GM18873 (cell line): ENCODE measurements at regions not wholly inside any gene's neighbourhood (a gene's known extent, or its start where the extent isn't known, plus 50 kb on each side); places are given as distances from the start of the nearest gene placed in this dataset.
"Not testable (repeated sequence)": the region's sequence is repeated elsewhere in the genome, so short reads cannot be mapped to it uniquely, and the experiment has no call there.

Experiments
- ATAC-seq: cut with Tn5 transposase; IDR thresholded peaks from one replicate; pipeline ENCODE4 v1.9.1; 2021; ENCODE audit warnings: mild to moderate bottlenecking, moderate library complexity, moderate number of reproducible peaks; ENCODE audit not compliant: unreplicated experiment, low FRiP score

DNA sequence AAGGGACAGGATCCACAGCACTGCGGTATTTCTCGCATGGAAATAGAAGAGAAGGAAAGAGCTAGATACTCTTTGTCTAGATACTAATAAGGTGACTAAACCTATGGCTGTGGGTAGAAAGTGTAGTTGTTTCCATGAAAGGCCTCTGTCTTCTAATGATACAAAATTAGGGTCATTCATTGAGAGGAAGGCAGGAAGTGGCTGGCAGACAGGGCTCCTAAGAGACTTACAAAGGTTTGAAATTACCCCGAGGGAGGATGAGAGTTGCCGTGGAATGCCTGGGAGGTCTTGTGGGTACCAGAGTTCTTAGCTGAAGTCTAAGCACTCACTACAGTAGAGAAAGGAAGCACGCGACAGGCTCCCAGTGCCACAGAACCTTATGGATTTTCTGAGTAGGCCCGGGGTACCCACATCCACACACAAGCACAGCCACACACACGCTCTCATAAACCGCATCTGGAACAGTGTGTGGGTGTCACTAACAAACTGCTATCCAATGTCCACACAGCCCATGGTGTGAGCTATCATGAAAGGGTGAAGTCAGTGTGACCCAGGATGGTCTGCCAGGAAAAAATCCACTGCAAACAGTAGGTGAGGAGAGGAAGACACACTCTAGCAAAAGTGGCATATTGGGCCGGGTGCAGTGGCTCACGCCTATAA lies 221.4 kb downstream of the FAM43A start:
- ATAC-seq = no peak

GRCh38 chr3:194907811-194908210 lies 222.1 kb downstream of the FAM43A start:
- no peak for ATAC-seq

DNA sequence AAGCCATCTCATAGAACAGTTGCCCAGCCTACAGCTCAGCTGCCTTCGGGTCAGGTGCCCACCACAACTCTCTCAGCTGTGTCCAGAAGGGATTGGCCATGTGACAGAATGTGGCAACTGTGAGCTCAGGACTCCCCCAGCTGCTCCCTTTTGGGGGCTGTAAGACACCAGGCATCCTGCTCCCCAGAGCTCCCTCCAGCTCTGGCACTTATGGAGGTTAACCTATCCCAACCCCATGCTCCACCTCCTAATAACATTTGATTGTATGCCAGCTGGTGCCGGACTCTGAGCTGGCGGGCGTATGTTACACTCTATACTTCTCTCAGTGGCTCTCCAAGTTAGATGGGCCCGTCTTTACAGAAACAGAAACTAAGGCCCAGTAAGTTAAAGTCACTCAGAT lies 222.8 kb downstream of the FAM43A start:
- ATAC-seq = no peak

DNA sequence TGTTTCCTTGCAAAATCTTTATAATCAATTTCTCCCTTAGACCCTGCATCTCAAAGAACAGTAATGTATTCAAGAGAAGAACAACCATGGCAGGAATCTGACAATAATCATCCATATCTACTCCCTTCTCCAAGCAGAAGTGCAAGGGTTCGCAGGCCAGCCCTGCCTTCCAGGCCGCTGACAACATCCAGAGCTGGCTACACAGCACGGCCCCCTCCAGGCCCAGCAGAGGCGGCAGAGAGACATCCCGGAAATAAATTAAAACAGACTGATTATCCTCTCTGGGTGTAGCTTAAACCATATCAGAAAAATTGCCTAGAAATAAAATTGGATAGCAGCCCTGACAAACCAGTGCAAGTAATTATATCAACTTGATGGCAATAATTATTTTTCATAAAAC lies 223.3 kb downstream of the FAM43A start:
- ATAC-seq = no peak

- no peak for ATAC-seq
Observed at GRCh38 chr3:194910414-194910984, 224.8 kb downstream of the FAM43A start.

DNA sequence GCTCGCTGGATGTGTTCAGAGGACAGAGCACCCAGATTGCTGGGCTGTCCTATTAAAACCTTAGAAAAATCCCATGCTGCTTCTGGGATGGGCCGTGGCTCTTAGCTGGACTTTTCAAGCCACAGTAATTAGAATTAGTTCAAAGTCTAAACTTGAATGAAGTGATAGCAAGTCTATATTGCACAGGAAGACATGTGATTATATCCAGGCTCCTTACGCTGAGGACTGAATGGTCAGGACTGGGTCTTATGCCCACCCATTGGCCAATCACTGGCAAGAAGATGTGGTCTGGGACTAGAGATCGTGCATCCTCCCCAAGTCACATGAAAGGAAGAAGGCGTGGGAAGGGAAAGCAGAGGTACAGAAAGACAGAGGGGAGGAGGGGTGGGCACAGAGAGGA lies 227.6 kb downstream of the FAM43A start:
- no peak for ATAC-seq

DNA sequence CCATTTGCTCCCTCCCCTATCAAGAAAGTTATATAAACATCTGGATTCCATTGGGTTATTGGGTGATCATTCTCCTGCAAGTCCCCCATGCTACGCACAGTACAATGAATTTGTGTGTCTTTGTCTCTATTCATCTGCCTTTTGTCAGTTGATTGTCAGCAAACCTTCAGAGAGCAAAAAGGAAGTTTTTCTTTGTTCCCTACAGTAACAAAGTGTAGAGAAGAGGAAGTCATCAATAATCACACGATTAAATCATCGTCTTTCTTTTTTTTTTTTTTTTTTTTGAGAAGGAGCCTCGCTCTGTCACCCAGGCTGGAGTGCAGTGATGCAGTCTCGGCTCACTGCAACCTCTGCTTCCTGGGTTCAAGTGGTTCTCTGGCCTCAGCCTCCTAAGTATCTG lies 239.2 kb downstream of the FAM43A start:
- not testable (repeated sequence) for ATAC-seq

GRCh38 chr3:194925614-194926013 lies 239.9 kb downstream of the FAM43A start:
- ATAC-seq = no peak

- ATAC-seq = no peak
Observed at GRCh38 chr3:194928227-194928626, 242.5 kb downstream of the FAM43A start.

DNA sequence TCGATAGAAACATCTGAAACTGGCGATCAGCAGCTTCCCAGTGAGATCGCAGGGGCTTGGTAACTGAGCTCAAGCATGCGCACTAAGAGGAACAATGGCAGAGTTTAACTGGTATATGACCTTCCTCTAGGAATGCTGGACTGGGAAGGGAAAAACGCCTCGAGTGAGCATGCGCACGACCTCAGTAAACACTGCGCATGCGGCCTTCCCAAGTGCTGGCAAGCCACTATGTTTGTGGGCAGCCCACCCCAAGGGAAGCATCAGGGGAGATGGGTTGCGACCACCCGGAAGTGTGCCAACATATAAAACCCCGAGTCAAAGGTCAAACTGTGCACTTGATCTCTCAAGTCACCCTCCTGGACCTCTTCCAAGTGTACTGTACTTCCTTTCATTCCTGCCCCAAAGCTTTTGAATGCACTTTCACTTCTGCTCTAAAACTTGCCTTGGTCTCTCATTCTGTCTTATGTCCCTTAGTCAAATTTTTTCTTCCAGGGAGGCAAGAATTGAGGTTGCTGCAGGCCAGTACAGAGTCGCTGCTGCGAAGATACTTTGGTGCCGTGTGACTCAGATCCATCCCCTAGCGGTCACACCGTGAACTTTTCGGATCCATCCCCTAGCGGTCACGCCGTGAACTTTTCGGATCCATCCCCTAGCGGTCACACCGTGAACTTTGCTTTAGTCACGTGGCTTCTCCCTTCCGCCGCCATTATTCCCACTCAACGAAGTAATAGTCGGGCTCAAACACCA lies 243.3 kb downstream of the FAM43A start:
- no peak for ATAC-seq

DNA sequence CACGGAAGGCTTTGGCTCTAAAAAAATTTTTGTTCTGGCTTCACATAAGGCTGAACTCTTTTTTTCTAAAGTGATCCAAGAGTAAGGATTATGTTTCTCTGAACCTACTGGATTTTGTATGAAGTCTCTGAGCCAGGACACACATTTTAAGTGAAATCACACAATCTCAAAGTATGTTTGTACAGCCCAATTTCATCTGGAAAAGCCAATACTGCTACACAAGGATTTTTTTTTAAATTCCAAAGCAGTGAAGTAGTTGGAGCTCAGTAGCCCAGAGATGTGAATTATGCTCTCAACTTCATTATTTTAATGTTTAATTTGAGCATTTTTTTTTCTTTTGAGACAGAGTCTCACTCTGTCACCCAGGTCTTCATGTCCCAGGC lies 243.9 kb downstream of the FAM43A start:
- ATAC-seq = no peak

- ATAC-seq = no peak
Observed at GRCh38 chr3:194930377-194931204, 244.9 kb downstream of the FAM43A start.

GRCh38 chr3:194931347-194931746 lies 245.7 kb downstream of the FAM43A start:
- no peak for ATAC-seq

- no peak for ATAC-seq
Observed at GRCh38 chr3:194931865-194932264, 246.2 kb downstream of the FAM43A start.

DNA sequence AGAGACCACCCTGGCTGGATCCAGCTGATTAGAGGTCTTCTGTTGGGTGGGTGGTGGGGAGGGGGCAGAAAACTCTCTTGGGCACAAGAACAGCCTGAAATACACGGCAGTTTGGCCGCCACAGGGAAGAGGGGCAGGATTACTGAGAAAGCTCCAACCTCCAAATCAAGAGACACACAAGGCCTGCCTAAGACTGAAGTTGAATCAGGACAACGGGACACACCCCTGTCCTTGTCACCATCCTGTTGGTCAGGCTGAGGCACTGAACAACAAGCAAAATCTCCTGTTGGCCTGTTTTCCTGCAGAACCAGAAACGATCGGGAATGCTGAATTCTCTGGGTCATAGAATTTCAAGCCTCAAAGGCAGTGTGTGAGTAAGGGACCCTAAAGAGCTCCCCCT lies 247.8 kb downstream of the FAM43A start:
- no peak for ATAC-seq

GRCh38 chr3:194935061-194935460 lies 249.4 kb downstream of the FAM43A start:
- ATAC-seq = no peak

GRCh38 chr3:194935632-194936470 lies 250.2 kb downstream of the FAM43A start:
- no peak for ATAC-seq

DNA sequence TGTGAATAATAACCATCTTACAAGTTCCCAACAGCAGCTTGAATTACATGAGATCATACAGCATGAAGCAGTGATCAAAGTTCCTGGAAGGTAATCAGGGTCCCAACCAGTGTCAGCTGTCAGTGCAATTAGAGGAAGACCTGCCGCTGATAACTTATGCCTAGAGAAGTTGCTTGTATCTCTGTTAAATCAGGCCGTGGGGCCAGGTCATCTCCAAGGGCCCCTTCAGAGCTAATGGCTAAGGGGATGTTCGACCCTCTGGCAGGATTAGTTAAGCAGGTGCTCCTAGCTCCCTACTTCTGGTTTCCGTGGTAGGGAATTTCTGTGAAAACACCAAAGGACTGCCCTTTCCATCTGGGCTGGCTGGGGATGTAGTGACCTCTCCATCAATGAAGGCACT lies 251.0 kb downstream of the FAM43A start:
- ATAC-seq = no peak

- no peak for ATAC-seq
Observed at GRCh38 chr3:194937144-194937543, 251.5 kb downstream of the FAM43A start.

- no peak for ATAC-seq
Observed at GRCh38 chr3:194937882-194938321, 252.2 kb downstream of the FAM43A start.
